ENCODE measurements at regions not wholly inside any gene's neighbourhood (a gene's known extent, or its start where the extent isn't known, plus 50 kb on each side); places are given as distances from the start of the nearest gene placed in this dataset.
"Not testable (repeated sequence)": the region's sequence is repeated elsewhere in the genome, so short reads cannot be mapped to it uniquely, and the experiment has no call there.

DNA sequence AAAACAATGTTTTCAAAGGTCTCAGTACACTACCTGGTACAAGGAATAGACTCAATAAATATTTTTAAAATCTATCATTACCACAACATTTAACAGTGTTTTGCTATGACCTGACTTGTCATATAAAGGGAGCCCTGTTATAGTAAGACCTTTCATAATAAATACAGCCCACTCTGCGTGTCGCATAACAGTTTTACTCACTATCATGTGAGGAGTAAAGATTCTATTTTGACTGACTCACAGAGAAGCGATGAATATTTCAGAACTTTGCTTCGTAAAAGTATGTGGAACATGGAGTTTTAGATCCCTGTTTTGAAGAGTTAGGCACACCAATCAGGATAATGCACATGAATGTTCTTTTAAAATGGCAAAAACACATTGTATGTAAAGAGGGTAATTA is 531.2 kb downstream of the KCNA4 start:
- no peak for DNase-seq (ENCODE audit: low read depth)

DNA sequence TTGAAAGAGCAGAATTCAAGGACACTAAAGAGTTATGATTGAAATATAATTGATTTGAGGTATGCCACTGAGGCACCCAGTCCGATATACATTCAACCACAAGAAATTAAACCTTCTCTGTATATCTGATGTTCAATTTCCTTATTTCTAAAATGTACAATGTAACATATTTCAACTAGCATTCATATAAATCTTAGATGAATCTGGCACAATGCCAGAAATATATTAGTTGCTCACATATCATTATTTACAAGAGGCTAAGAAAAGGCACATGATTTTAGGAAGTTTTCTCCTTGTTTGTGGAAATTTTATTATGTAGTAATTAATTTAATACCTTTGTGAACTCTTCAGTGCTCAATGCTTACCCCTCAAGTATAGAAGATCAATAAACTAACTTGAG is 532.3 kb downstream of the KCNA4 start:
- DNase-seq (ENCODE audit: low read depth), result no peak

GRCh38 chr11:29483831-29484230 is 533.0 kb downstream of the KCNA4 start:
- DNase-seq (ENCODE audit: low read depth), result no peak

GRCh38 chr11:29482510-29482909 is 534.3 kb downstream of the KCNA4 start:
- no peak for DNase-seq (ENCODE audit: low read depth)

- DNase-seq (ENCODE audit: low read depth), result no peak
These were observed 535.1 kb downstream of the KCNA4 start for GRCh38 chr11:29481738-29482137.

DNA sequence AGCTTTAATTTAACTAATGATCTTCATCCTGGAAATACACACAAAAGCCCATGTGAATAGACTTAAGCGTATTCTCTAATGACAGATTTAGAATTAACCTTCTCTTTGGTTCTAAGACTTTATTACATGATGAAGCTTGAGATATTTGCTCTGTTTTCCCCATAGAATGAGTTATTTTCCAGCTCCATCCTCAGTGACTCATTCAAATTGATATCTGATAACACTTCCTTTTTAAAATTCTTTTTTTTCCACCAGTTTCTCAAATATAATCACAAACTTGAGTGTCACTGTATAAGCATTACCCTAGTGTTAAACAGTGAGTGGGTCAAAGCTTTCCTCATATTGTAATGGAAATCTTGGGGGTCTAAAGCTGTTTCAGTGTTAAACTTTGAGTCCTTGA is 535.8 kb downstream of the KCNA4 start:
- no peak for DNase-seq (ENCODE audit: low read depth)

DNA sequence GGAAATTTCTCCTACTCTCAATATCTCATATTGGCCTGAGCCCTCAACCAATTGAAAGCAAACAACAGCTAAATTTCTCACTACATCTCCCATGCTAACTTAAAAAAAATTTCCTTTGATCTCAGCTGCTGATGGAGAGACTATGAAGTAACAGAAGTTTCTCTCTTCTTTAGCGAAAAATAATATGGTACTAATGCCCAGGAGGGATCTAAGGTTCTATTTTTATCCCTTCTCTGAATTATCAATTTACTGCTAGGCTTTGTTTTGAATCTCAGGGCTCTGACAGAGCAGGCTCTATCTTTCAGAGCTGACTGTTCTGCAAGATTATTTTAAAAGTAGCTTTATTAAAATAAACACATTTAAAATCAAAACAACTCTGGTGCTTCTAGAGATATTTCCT is 558.6 kb downstream of the KCNA4 start:
- no peak for DNase-seq (ENCODE audit: low read depth)

DNA sequence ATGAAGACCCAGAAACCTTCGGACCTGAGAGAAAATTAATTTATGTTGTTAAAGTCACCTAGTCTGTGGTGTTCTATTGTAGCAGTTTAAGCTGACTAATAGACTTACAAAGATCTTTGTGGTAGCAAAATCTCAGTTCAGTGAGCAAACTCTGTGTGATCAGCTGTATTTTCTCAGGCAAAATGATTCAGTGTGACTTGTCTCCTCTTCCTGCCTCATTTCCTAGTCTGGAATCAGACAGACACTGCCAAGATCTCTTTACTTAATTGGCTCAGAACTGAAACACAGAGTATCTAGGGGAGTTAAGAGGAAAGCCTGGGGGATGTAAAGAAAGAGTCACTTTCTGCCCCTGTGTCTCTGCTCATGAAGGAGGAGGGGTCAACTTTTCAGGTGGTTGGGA is 564.7 kb downstream of the KCNA4 start:
- DNase-seq (ENCODE audit: low read depth), result no peak

DNA sequence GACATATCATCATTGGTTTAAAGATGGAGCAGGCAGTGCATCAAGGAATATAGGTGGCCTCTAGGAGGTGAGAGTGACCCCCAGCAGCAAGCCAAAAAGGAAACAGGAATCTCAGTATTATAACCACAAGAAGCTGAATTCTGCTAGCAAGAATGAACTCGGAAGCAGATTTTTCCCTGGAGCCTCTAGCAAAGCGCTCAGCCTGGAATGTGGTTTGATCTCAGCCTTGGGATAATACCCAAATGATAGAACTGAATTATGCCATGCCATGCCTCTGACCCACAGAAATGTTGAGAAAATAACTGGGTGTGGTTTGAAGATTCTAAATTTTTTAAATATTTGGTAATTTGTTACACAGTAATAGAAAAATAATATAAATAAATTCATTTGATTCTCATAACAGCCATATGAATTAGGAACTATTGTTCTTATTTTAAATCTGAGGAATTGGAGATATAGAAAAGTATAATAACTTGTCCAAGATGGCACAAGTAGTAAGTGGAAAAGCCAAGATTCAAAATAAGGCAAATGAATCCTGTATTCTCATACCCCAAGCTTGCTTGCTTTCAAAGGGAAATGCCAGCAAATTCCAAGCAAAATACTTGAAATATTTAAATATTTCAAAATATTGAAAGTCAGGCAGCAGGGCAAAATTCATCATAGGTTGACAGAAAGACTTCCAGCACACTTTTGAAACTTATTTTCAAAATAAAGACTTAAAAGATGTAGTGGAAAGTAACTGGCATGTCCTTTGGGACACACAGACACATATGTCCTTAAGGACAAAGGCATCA is 567.4 kb downstream of the KCNA4 start:
- DNase-seq (ENCODE audit: low read depth), result no peak

- DNase-seq (ENCODE audit: low read depth), result no peak
These were observed 568.5 kb downstream of the KCNA4 start for GRCh38 chr11:29448246-29448877.

- DNase-seq (ENCODE audit: low read depth), result no peak
These were observed 569.0 kb downstream of the KCNA4 start for GRCh38 chr11:29447821-29448220.

GRCh38 chr11:29446132-29446531 is 570.7 kb downstream of the KCNA4 start:
- no peak for DNase-seq (ENCODE audit: low read depth)

DNA sequence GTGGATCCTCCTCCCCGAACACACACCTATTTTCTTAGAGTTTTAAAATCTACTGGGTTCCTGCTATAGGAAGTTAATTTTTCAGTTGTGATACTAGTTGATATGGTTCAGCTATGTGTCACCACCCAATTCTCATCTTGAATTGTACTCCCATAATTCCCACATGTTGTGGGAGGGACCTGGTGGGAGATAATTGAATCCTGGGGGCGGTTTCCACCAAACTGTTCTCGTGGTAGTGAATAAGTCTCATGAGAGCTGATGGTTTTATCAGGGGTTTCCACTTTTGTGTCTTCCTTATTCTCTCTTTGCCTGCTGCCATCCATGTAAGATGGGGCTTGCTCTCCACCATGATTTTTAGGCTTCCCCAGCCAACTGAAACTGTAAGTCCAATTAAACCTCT is 571.6 kb downstream of the KCNA4 start:
- DNase-seq (ENCODE audit: low read depth), result not testable (repeated sequence)

DNA sequence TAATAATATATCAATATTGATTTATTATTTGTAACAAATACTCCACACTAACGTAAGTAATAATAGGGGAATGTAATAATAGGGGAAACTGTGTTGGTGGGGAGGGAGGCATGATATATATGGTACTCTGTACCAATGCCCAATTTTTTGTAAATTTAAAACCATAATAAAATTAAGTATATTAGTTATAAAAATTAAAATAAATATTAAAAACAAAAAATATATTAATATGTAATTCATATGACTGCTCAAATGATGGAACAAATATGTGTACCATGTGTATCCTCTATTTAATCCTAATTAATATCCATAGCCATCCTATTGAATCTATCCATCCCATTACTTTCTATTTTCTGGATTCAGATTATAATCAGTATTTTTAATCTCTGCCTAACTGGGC is 578.0 kb downstream of the KCNA4 start:
- DNase-seq (ENCODE audit: low read depth), result no peak

DNA sequence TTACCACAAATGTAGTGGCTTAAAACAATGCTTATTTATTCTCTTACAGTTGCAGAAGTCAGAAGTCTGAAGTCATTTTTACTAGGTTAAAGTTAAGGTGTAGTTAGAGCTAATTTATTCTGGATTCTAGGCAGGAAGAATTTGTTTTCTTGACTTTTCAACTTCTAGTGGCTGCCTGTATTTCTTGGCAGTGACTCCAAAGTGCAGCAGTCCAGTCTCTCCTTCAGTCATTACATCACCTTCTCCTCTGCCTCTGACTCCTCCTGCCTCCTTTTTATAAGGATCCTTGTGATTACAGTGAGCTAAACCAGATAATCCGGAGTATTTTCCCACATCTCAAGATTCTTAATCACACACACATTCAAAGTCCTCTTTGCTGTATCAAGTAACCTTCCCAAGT is 581.4 kb downstream of the KCNA4 start:
- no peak for DNase-seq (ENCODE audit: low read depth)

- no peak for DNase-seq (ENCODE audit: low read depth)
These were observed 584.0 kb downstream of the KCNA4 start for GRCh38 chr11:29432719-29433325.

GRCh38 chr11:29405305-29405704 is 611.5 kb downstream of the KCNA4 start:
- no peak for DNase-seq (ENCODE audit: low read depth)

GRCh38 chr11:29395555-29396072 is 621.2 kb downstream of the KCNA4 start:
- DNase-seq (ENCODE audit: low read depth), result no peak

DNA sequence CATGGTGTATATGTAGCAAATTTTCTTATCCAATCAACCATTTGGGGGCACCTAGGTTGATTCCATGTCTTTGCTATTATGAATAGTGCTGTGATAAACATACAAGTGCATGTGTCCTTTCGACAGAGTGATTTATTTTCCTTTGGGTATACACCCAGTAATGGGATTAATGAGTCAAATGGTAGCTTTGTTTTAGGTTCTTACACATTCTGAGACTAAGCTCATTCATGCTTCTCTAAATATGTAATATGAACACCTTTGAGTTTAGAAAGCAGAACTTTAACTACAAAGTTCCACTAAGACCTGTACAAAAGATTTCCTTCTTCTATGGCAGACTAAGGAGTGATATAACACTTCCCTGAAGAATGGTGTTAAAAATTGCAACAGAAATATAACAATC is 627.0 kb downstream of the KCNA4 start:
- no peak for DNase-seq (ENCODE audit: low read depth)

DNA sequence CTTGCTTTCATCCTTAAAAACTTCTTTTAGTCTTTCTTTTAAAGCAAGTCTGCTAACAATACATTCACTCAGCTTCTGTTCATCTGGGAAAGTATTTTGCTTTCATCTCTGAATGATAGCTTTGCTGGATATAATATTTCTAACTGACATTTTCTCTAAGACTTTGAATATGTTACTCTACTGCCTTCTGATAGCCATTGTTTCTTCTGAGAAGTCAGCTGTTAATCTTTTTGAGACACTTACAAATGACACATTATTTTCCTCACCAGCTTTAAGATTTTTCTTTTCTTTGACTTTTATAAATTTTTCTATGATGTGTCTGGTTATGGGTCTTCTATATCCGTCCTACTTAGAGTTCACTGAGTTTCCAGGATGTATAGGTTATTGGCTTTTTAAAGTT is 643.1 kb downstream of the KCNA4 start:
- DNase-seq (ENCODE audit: low read depth), result no peak

- no peak for DNase-seq (ENCODE audit: low read depth)
These were observed 648.7 kb downstream of the KCNA4 start for GRCh38 chr11:29368126-29368525.

DNA sequence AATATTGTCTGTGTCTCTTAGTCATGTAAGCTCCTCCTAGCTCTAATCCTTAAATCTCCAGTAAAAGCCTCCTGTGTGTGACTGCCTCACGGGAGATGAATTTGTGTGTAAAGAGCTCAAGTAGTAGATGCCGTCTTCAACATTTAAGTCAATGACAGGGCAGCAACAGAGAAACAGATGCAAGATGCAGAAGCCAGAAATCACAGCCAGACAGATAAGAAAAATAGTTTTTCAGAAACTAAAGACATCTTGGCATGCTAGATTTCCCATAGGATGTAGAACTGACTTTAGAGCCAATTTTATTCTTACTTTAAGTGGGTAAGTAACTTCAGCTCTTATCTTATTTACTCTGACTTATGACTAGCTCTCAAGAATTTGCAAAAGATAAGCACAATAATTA is 652.8 kb downstream of the KCNA4 start:
- no peak for DNase-seq (ENCODE audit: low read depth)

- DNase-seq (ENCODE audit: low read depth), result no peak
These were observed 655.5 kb downstream of the KCNA4 start for GRCh38 chr11:29361369-29361768.

Data from forelimb muscle (tissue), 1 donor.